GM21529 (cell line): ENCODE measurements at regions not wholly inside any gene's neighbourhood (a gene's known extent, or its start where the extent isn't known, plus 50 kb on each side); places are given as distances from the start of the nearest gene placed in this dataset.

Experiments used
- ATAC-seq: cut with Tn5 transposase; IDR thresholded peaks from one replicate; pipeline ENCODE4 v1.9.1; 2021; ENCODE audit not compliant: unreplicated experiment

DNA sequence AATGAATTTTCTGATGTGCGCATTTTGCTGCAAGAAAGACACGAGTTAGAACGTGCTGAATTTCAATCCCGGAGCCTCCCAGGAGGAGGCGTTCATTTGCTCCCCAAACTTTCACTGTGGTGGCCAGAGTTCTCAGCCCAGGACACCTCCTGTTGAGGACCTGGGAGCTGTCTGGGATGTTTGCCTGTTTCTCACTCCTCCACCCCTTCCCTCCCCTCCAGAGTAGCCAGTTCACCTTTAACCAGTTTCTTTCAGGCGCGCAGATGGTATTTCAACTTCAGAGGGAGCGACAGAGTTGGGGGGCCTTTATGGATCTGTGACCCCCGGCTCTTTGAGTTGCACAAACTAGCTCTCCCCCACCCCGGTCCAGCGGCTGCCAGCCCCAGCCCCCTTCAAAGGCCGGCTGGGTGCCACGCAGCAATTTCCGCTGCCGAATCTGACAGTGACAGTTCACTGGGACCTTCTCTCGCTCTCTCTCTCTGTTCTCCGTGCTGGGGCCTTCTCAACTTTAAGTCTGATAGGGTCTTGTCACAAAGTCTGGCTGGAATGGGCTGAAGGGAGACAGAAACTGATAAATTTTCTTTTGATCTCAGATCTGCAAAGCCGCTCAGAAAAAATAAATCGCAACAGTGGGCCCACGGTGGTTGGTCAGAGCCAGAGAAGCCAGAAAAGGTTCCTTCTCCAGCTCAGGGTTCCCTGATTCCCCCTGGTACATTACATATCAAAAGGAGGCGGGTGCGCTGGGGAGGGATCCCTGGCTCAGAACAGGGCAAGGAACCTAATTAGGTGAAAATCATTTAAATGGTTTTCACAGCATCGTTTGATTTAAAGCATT is 100.0 kb upstream of the STX18 start:
- ATAC-seq = no peak

DNA sequence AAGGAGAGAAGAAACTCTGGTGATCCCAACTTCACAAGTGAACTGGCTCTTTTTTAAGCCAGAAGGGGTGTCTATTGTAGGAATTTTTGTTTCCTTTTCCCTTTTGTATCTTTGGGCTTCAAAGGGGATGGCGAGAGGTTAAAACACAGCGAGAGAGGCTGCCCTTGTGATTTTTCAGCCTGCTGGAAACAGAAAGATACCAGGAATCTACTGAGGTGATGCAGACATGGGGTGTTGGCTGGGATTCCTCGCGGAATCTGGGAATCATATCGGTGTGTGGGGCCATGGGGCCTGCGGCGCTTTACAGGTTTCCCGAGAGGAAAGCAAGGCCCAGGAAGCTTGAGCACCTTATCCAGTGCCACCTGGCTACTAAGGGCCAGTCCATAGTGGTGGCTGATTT is 99.4 kb upstream of the STX18 start:
- no peak for ATAC-seq

DNA sequence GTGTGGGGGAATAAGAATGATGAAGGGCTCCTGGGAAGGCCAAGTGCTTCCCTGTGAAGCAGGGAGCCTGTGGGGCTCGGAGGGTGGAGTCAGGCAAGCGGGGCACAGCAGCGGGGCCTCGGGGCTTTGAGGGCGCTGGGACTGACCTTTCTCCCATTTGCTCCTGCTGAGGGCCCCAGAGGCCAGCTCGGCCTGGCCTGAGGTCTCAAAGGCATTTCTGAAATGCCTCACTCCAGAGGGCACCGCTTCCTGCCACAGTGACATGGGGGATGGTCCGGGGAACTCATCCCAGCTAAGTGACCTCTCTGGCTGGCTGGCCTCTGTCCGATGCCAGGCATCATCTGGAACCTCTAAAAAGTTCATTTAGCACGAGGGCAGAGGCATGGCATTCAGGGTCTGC is 98.8 kb upstream of the STX18 start:
- ATAC-seq = no peak

DNA sequence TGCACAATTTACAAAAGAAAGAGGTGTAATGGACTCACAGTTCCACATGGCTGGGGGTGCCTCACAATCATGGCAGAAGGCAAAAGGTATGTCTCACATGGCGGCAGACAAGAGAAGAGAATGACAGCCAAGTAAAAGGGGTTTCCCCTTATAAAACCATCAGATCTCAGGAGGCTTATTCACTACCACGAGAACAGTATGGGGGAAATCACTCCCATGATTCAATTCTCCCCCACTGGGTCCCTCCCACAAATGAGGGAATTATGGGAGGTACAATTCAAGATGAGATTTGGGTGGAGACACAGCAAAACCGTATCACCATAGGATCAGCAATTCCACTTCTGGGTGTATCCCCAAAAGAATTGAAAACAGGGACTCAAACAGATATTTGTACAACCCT is 97.5 kb upstream of the STX18 start:
- ATAC-seq = no peak

DNA sequence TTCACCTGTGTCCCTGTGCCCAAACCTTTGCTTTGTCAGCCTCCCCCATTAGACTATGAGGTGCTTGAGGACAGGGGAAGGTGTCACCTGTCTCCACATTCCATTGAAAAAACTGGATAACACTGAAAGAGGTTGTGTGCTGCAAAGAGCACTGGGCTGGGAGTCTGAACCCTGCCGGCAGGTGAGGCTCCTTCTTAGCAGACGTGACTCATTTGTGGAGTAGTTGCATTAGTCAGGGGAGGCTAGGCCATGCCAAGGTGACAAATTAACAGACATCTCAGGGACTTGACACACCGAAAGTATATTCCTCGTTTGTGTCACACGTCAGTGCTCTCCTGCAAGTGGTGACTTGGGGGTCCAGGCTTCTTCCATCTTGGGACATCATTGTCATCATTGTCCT is 95.9 kb upstream of the STX18 start:
- ATAC-seq = no peak

DNA sequence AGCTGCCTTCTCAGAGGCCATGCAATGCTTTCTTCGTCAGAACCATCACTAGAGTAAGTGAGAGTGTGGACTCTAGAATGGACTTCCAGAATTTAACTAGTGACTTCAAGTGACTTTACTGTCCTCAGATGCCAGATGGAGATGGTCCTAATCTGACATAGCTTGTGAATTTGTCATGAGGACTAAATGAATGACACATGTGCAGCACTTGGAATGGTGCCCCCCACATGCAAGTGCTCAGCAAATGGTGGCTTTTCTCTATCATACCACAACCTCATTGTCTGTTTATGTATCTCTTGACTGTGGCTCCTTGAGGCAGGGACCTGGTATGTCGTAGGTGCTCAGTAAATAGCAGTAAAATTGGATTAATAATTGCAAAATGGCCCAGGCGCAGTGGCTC is 91.6 kb upstream of the STX18 start:
- ATAC-seq = no peak

DNA sequence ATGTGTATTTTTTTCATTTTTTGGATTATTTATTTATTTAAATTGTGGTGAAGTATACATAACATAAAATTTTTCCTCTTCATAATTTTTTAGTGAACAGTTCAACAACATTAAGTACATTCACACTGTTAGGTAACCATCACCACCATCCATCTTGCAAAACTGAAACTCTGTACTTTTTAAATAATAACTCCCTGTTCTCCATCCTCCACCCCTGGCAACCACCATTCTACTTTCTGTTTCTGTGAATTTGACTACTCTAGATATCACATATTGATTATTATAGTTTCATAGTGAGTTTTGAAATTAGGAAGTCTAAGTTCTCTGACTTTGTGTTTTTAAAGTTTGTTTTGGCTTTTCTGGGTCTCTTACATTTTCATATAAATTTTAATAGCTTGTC is 89.3 kb upstream of the STX18 start:
- peak; percentile 95 for ATAC-seq

DNA sequence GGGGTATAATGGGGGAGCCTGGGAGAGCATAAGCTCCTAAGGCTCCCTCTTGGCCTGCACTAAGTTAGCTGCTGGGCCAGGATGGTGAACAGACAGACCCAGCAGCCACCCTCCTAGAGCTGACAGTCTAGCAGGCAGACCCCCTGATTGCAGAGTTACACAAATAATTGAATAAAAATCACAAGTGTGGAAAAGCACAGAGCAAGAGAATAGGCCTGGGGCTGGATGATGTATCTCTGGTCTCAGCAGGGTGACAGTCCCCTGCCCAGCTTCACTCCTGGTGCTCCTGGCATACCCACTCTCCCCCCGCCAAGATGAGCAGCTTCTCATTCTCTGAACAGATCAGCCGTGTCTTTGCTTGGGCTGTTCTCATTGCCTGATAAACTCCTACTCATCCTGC is 86.1 kb upstream of the STX18 start:
- ATAC-seq = no peak

DNA sequence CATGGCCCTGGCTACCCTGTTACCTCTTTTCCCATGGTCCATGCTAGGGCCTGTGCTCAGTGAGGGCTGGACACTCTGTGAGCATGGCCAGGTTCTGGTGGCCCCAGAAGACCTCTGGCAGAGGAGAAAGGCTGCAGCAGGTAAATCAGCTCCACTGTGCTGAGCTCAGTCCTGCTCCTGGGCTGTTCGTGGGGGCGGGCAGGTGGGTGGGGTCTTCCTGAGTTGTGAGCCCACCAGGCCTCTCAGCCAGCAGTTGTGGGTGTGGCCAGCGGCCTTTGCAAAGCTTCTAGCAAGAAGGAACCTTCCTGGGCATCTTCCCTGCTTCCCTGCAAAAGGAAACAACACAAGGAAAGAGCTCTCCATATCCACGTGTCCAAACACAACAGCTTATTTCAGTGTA is 85.3 kb upstream of the STX18 start:
- no peak for ATAC-seq

DNA sequence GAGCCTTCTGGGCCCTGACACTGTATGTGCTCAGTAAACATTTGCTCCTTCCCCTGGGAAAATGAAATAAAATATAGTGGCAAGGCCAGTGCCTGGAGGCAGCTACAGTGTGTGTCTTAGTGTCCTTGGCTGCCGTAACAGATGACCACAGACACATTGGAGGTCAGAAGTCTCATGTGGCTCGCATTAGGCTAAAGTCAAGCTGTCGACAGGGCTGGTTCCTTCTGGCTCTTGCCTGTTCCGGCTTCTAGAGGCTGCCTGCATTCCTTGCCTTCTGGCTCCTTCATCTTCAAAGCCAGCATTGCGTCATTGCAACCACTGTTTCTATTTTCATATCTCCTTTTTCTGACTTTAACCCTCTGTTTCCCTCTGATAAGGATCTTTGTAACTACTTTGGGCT is 83.6 kb upstream of the STX18 start:
- no peak for ATAC-seq

DNA sequence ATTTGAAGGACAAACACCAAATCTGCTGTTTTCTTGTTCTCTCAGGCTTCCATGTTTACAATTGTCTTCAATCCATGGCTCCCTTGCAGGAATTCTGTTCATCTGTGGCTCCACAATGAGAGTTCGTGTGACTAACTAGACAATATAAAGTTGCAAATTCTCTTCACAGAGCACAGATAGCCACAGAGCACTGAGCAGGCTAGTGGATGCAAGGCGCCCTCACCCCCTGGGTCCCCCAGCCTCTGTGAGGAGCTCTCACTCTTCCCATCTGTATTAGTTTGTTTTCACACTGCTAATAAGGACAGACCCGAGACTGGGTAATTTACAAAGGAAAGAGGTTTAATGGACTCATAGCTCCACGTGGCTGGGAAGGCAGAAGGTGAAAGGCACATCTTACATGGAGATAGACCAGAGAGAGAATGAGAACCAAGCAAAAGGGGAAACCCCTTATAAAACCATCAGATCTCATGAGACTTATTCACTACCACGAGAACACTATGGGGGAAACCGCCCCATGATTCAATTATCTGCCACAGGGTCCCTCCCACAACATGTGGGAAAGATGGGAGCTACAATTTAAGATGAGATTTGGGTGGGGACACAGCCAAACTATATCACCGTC is 82.5 kb upstream of the STX18 start:
- no peak for ATAC-seq

DNA sequence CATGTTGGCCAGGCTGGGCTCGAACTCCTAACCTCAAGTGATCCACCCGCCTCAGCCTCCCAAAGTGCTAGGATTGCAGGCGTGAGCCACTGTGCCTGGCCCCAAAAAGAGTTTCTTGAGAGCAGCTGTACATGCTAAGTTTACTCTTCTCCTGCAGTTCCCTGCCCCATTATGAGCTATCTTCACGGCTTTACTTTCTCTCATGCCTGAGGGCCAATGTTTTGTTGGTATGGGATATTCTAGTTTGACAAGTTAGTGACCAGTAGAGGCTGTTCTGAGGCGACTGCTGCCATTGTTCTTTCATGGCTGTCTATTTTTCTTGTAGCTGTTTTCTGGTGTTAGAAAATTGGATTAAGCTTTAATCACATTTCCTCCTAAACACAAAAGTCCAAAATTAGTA is 78.0 kb upstream of the STX18 start:
- ATAC-seq = no peak

DNA sequence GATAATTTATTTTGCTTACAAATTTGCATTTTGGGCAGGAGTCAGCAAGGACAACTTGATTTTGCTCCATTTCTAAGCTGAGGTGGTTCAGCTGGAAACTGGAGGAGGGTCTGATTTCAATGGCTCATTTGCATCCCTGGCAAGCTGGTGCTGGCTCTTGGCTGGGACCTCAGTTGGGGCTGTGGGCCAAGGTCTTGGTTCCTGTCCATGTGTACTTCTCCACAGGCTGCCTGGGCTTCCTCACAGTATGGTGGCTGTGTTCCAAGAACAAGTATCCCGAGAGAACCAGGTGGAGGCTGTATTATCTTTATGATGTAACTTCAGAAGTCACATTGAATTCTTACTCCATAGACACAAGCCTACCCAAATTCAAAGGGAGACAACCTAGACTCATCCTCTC is 77.0 kb upstream of the STX18 start:
- ATAC-seq = no peak

DNA sequence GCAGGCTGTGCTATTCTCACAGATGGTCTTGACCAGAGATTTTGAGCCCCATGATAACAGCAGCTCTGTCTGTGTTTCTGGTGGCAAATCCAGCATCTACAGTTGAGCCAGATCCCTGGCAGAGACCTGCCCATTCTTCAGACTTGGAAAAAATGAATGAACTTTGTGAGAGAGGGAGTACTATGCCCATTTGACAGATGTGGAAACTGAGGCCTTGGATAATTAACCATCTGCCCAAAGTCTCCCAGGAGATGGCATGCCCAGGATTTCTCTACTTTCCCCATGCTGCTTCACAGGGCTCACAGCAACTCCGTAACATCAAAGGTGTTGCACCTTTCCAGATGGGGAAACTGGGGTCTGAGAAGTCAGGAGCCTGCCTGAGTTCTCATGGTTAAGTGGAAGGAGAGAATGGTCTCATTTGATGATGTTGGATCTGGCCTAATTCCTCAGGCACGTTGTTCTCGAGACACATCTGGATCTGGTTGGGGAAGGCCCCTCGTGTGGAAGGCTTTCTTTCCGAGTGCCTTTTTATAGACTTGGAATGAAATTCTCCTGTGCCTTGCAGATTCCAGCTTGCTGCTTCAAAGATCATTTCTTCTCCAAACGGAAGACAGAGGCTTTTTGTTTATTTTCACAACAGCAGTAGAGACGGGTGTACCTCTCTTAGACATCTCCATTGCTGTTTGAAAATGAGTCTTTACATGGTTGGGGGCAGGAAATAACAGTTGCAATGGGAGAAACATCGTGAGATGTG is 73.3 kb upstream of the STX18 start:
- ATAC-seq = no peak

DNA sequence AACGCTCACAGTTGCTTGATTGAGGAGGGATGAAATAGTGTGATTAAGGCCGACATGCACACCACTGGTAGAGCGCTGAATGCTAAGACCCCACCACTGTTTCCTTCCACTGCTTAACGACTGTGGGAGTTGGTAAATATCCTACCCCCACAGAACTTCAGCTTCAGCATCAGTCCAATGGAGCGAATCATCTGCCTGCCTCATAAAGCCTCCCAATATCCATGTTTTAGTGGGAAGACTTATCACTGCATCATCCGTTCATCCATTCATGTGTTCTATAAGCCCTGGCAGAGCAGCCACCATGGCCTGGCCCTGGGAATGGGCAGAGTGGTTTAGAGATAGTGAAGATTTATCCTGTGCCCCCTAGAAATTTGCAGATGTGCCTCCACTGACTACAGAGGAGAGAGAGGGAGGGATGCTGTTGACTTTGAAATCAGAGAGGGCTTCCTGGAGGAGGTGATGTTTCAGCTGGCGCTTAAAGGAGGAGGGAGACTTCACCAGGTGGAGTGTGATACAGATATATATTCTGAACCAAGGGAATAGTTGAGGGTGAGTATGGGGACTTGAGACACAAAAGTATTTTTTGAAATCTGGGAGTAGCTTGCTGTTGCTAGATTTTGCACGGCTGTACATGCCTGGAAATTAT is 71.9 kb upstream of the STX18 start:
- ATAC-seq = no peak

DNA sequence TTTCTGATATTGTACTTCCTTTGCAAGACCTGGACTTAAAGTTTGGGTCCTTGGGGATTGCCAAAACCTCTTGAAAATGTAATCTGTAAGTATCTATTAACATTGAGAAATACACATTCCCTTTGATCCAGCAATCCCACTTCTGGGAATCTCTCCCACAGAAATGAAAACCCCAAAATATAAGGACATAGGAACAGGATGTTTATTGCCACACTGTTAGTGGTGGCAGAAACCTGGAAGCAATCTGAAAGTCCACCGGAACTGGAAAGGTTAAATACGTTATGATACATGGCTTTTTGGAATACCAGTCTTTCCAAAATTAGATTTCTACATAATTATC is 71.2 kb upstream of the STX18 start:
- ATAC-seq = no peak

DNA sequence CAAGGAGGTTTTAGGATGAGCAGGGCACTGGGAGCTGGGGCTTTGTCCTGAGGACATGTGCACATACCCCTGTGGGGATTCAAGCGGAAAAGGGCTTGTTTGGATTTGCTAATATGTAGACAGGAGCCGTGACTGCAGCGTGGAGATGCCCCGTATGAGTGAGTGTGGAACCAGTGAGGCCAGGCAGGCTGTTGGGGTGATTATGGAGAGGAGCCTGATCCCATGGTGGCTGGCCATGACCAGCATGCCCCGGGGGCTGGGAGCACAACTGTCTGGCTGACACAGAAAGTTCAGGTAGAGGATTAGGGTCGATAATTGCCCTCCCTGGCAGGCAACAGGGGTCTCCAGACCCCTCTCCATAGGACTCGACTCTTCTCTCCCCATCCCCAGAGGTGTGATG is 68.8 kb upstream of the STX18 start:
- no peak for ATAC-seq

DNA sequence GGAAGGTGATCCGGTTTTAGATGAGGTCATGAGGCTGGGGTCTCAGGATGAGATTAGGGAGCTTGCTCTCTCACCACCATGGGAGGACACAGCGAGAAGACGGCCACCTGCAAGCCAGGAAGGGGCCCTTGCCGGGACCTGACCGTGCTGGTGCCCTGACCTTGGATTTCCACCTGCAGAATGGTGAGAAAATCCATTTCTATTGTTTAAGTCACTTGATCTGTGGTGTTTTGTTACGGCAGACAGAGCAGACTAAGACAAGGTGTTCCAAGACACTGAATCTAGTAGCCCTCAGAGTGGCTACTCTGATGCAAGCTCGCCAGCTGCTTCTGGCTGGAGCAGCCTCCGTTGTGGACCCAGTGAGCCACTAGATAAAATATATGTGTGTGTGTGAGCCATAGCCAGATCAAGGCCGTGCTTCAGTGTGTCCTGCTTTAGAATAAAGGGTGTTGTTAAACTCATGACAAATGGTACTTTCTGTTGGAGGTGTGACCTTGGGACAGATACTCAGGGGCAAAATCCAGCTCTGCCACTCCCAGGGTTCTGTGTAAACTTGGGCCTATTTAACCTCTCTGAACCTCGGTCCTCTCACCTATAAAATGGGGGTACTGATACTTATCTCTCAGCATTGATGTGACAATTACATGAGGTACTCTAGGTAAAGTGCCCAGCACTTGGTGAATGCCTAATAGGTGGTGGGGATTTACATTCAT is 67.9 kb upstream of the STX18 start:
- no peak for ATAC-seq

DNA sequence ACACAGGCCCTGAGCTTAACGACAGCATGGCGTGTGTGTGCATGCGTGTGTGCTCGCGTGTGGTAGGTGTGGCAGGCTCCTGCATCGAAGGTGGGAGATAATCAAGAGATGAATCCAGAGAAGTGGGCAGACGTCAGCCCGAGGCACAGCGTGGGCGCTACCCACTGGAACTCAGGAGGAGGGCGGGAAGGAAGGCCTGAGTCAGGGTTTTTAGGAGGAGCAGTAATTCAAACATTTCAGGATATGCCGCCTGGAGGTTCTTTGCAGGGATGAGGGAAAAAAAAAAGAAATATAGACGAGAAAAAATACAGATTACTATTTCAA is 66.3 kb upstream of the STX18 start:
- ATAC-seq = no peak

DNA sequence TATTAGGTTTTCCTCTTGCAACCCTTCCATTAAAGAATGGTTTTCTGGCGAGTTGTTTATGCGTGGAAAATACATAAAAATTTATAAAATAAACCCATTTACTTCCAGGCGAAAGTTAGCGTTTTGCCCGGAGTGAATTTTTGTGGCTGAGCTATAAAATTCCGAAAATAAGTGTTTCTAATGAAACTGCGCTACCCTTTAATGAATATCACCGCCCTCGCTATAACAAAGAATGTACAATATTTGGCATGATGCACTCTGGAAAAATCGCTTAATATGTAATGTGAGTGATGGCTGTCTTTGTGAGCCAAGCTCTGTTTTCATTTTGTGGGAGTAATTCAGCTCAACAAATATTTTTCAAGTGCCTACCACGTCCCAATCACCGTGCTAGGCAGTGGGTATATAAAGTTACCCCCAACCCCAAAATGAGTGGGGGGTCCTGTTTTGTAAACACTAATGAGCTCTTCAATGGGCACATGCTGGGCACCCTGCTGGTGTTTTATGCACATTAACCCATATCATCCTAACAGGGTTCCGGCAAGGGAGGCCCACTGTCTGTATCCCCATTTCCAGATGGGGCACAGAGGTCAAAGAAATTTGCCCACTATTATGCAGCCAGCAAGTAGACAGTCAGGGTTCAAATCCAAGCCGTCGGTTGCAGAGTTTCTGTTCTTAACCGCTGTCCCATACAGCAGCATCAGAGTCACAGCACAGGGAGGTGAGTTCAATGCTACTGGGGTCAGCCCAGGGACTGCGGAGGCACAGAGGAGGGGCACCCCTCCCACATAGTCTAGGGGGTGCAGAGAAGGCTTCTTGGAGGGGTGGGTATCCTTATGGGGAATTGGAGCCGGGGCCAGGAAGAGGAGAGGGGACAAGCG is 65.7 kb upstream of the STX18 start:
- no peak for ATAC-seq
